ENCODE measurements at regions not wholly inside any gene's neighbourhood (a gene's known extent, or its start where the extent isn't known, plus 50 kb on each side); places are given as distances from the start of the nearest gene placed in this dataset.

GRCh38 chr13:77409412-77409811, 82.5 kb upstream of the MYCBP2 start:
- intact Hi-C loops (cut with DNase I) = no loop called here
- Histone ChIP-seq H3K9me3 (no peaks in the 10 kb centered on the region), H3K36me3 (replicated peaks in 1 of 2; ENCODE audit: insufficient read depth in 1 of 2, low read depth in 2 of 2) (no peaks in the 10 kb centered on the region), H3K27me3 (no peaks in the 10 kb centered on the region), H3K4me3 (no peak overlapping the region), H3K27ac (no peak overlapping the region), H3K4me1 (no peaks in the 10 kb centered on the region)
- DNase-seq (no peak), ATAC-seq (no peak)
- 72 to 79% methylated on average over 2 of the region's 2 CpGs for WGBS, 2 donors
- no peak for TF ChIP-seq CTCF (IDR thresholded peaks at IDR 0.05)
- no peak for TF ChIP-seq POLR2A (IDR thresholded peaks at IDR 0.05)

GRCh38 chr13:77406644-77407440, 79.9 kb upstream of the MYCBP2 start:
- TF ChIP-seq CTCF (IDR thresholded peaks at IDR 0.05) = no peak
- TF ChIP-seq POLR2A (IDR thresholded peaks at IDR 0.05) = no peak
- Histone ChIP-seq H3K36me3 (replicated peaks in 1 of 2; ENCODE audit: insufficient read depth in 1 of 2, low read depth in 2 of 2) (no peaks in the 10 kb centered on the region), H3K27me3 (no peaks in the 10 kb centered on the region), H3K4me3 (no peak overlapping the region), H3K27ac (no peak overlapping the region), H3K4me1 (no peaks in the 10 kb centered on the region), H3K9me3 (no peaks in the 10 kb centered on the region)
- 65 to 73% methylated on average over 4 of the region's 4 CpGs for WGBS, 2 donors
- intact Hi-C loops (cut with DNase I) = no loop called here
- DNase-seq (no peak), ATAC-seq (no peak)

GRCh38 chr13:77398825-77399620, 72.1 kb upstream of the MYCBP2 start:
- ATAC-seq (no peak), DNase-seq (no peak)
- Histone ChIP-seq H3K27me3 (no peaks in the 10 kb centered on the region), H3K36me3 (replicated peaks in 1 of 2; ENCODE audit: insufficient read depth in 1 of 2, low read depth in 2 of 2) (no peaks in the 10 kb centered on the region), H3K4me1 (no peaks in the 10 kb centered on the region), H3K9me3 (no peaks in the 10 kb centered on the region), H3K4me3 (no peak overlapping the region), H3K27ac (no peak overlapping the region)
- WGBS, 2 donors = 86 to 92% methylated on average over 3 of the region's 3 CpGs
- TF ChIP-seq CTCF (IDR thresholded peaks at IDR 0.05) (no peak), POLR2A (IDR thresholded peaks at IDR 0.05) (no peak)
- intact Hi-C loops (cut with DNase I) = no loop called here

GRCh38 chr13:77397636-77398035, 70.7 kb upstream of the MYCBP2 start:
- Histone ChIP-seq H3K27me3 (no peaks in the 10 kb centered on the region), H3K4me3 (no peak overlapping the region), H3K36me3 (replicated peaks in 1 of 2; ENCODE audit: insufficient read depth in 1 of 2, low read depth in 2 of 2) (no peaks in the 10 kb centered on the region), H3K4me1 (no peaks in the 10 kb centered on the region), H3K27ac (no peak overlapping the region), H3K9me3 (no peaks in the 10 kb centered on the region)
- WGBS, 2 donors = 71 to 81% methylated on average over 2 of the region's 2 CpGs
- intact Hi-C loops (cut with DNase I) = no loop called here
- no peak for ATAC-seq
- DNase-seq = no peak
- no peak for TF ChIP-seq CTCF (IDR thresholded peaks at IDR 0.05)
- TF ChIP-seq POLR2A (IDR thresholded peaks at IDR 0.05) = no peak

Measured in body of pancreas (tissue), 4 donors.